Erythroblast (primary cell): ENCODE measurements at regions not wholly inside any gene's neighbourhood (a gene's known extent, or its start where the extent isn't known, plus 50 kb on each side); places are given as distances from the start of the nearest gene placed in this dataset.

ENCODE experiments used
- GATA1 ChIP-seq: IDR thresholded peaks from 2 replicates; pipeline ENCODE4 v1.6.1; 2011; ENCODE audit warnings: low read depth, mild to moderate bottlenecking, control low read depth, low read length, moderate library complexity
- POLR2A ChIP-seq: IDR thresholded peaks from 2 replicates; pipeline ENCODE4 v1.6.1; 2011; ENCODE audit warnings: mild to moderate bottlenecking, low read length

DNA sequence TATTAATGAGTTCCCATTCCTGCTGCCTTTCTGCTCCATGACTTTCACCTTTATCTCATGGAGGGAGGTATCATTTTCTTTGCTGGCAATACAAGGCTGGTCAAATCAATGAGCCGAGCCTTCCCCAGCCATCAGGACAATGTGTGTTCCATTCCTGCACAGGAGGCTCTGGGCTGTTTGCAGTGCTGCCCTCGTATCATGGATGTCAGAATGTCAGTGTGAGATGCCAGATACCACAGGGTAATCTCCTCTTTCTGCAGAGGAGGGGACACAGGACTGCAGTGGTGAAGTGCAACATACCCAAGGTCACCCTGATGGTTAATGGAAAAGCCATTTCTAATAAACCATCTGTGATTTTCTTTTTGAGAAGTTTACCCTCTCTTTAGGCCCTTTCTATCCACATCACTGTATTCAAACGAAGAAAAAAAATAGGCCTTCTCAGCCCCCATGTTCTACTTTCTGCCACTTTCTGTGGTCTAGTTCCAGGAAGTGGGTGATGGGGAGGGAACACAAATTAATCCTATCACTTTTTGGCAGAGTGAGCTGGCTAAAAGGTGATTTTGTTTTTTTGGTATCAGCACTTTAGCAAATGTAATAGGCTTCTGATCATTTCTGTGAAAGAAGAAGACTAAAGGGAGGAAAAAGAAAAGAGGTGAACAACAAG lies 490.2 kb upstream of the BOD1L1 start:
- TF ChIP-seq POLR2A (no peak), GATA1 (no peak)
